H1 (cell line): ENCODE measurements at regions not wholly inside any gene's neighbourhood (a gene's known extent, or its start where the extent isn't known, plus 50 kb on each side); places are given as distances from the start of the nearest gene placed in this dataset.

Source experiments
- CTCF ChIA-PET: fragments of 300-600 bp; sonication (Branson Sonifier 250); formaldehyde crosslinking; loops from one replicate; lab custom pipeline; 2021; ENCODE audit not compliant: partially characterized antibody; lab: Charles Lee
- POLR2A ChIA-PET: fragments of 300-600 bp; sonication (Branson Sonifier 250); formaldehyde crosslinking; loops from one replicate; lab custom pipeline; 2021; ENCODE audit warnings: inconsistent platforms; ENCODE audit not compliant: partially characterized antibody; lab: Charles Lee
- DNase-seq, 2 experiments: peaks; one replicate each; pipeline versions ENCODE4 v3.0.0 to v3.0.0-alpha.2; 2010 to 2022; ENCODE audit warnings: low spot score in 2 of 2, low read depth in 1 of 2, mixed read lengths in 1 of 2
- FAIRE-seq: peaks from 2 replicates; lab custom pipeline; 2011; peaks lifted over from hg19 to GRCh38; lab: Jason Lieb, UNC
- H2AFZ ChIP-seq: 2 replicates; pipeline ENCODE4 v1.8.1; 2012; ENCODE audit warnings: low read length, inconsistent platforms
- H2AK5ac ChIP-seq: 2 replicates; pipeline ENCODE4 v1.6.1; 2013; ENCODE audit warnings: low read depth, low read length
- H2BK120ac ChIP-seq: replicated peaks from 2 replicates; pipeline ENCODE3; 2013; ENCODE audit warnings: low read depth, low read length, inconsistent platforms
- H2BK12ac ChIP-seq: 2 replicates; pipeline ENCODE4 v1.6.1; 2013; ENCODE audit warnings: low read depth, low read length
- H2BK15ac ChIP-seq: 2 replicates; pipeline ENCODE4 v1.6.1; 2013; ENCODE audit warnings: low read length
- H2BK20ac ChIP-seq: 2 replicates; pipeline ENCODE4 v1.6.1; 2013; ENCODE audit warnings: low read length
- H2BK5ac ChIP-seq: 2 replicates; pipeline ENCODE4 v1.6.1; 2013; ENCODE audit warnings: low read depth, low read length
- H3K14ac ChIP-seq: 2 replicates; pipeline ENCODE4 v1.6.1; 2013; ENCODE audit warnings: inconsistent platforms; ENCODE audit not compliant: insufficient read length
- H3K18ac ChIP-seq: 2 replicates; pipeline ENCODE4 v1.6.1; 2013; ENCODE audit warnings: low read length; ENCODE audit errors: extremely low read depth
- H3K23ac ChIP-seq: 2 replicates; pipeline ENCODE4 v1.6.1; 2013; ENCODE audit warnings: inconsistent platforms; ENCODE audit not compliant: insufficient read length
- H3K23me2 ChIP-seq: 2 replicates; pipeline ENCODE4 v1.6.1; 2013; ENCODE audit warnings: low read depth, low read length
- H3K27ac ChIP-seq: 2 replicates; pipeline ENCODE4 v1.6.1; 2011; ENCODE audit warnings: low read depth, low read length, inconsistent platforms
- H3K27me3 ChIP-seq, 4 experiments: replicated peaks in 1 of 4; 1 replicate in 1 of 4; 2 replicates in 3 of 4; pipeline versions ENCODE4 v1.6.1 to v1.8.1; 2011 to 2013; ENCODE audit warnings: low read length in 3 of 4, mild to moderate bottlenecking in 3 of 4, inconsistent platforms in 2 of 4, mixed read lengths in 2 of 4, moderate library complexity in 1 of 4; ENCODE audit not compliant: control insufficient read depth in 3 of 4, insufficient read depth in 3 of 4; ENCODE audit errors: extremely low read depth in 1 of 4
- H3K36me3 ChIP-seq, 4 experiments: 2 replicates each; pipeline versions ENCODE4 v1.6.1 to v1.8.1; 2011 to 2013; ENCODE audit warnings: mild to moderate bottlenecking in 4 of 4, low read length in 3 of 4, moderate library complexity in 2 of 4, control low read depth in 1 of 4, inconsistent platforms in 1 of 4; ENCODE audit not compliant: insufficient read depth in 4 of 4, control insufficient read depth in 2 of 4
- H3K4ac ChIP-seq: replicated peaks from 2 replicates; pipeline ENCODE3; 2013; ENCODE audit warnings: low read length, low read depth, mixed read lengths, inconsistent platforms; ENCODE audit not compliant: insufficient read length
- H3K4me1 ChIP-seq, 4 experiments: replicated peaks in 1 of 4; 1 replicate in 1 of 4; 2 replicates in 3 of 4; pipeline versions ENCODE4 v1.6.1 to v1.8.1; 2011 to 2013; ENCODE audit warnings: low read length in 3 of 4, inconsistent platforms in 2 of 4, mixed read lengths in 1 of 4; ENCODE audit not compliant: insufficient read depth in 4 of 4, control insufficient read depth in 3 of 4
- H3K4me2 ChIP-seq, 2 experiments: 2 replicates each; pipeline versions ENCODE4 v1.6.1 to v1.8.1; 2011 to 2013; ENCODE audit warnings: low read depth in 2 of 2, low read length in 2 of 2, control low read depth in 1 of 2, inconsistent platforms in 1 of 2, mild to moderate bottlenecking in 1 of 2; ENCODE audit not compliant: insufficient read depth in 1 of 2
- H3K4me3 ChIP-seq, 4 experiments: fragments of 200-600, 300-600 bp in 1 of 4; sonication (generic), shearing (Covaris generic), sonication (Bioruptor Twin) in 1 of 4; 2 replicates each; pipeline versions ENCODE4 v1.5.1 to v1.8.1; 2011 to 2016; ENCODE audit warnings: low read length in 4 of 4, low read depth in 3 of 4, control low read depth in 2 of 4, inconsistent platforms in 2 of 4, mild to moderate bottlenecking in 2 of 4, mixed read lengths in 1 of 4, moderate library complexity in 1 of 4; ENCODE audit not compliant: insufficient read depth in 2 of 4; ENCODE audit errors: extremely low read depth in 1 of 4
- H3K56ac ChIP-seq: replicated peaks from 2 replicates; pipeline ENCODE3; 2013; ENCODE audit warnings: low read depth, mild to moderate bottlenecking, mixed read lengths, low read length, inconsistent platforms; ENCODE audit not compliant: insufficient read length
- H3K79me1 ChIP-seq: 2 replicates; pipeline ENCODE4 v1.6.1; 2013; ENCODE audit warnings: low read depth, low read length, control low read depth
- H3K79me2 ChIP-seq, 2 experiments: 2 replicates each; pipeline versions ENCODE4 v1.6.1 to v1.8.1; 2012 to 2013; ENCODE audit warnings: low read length in 2 of 2, mild to moderate bottlenecking in 2 of 2, inconsistent platforms in 1 of 2; ENCODE audit not compliant: insufficient read depth in 2 of 2, control insufficient read depth in 1 of 2
- H3K9ac ChIP-seq, 4 experiments: replicated peaks in 1 of 4; 1 replicate in 1 of 4; 2 replicates in 3 of 4; pipeline versions ENCODE4 v1.6.1 to v1.8.1; 2011 to 2013; ENCODE audit warnings: low read depth in 3 of 4, low read length in 3 of 4, control low read depth in 2 of 4, mild to moderate bottlenecking in 2 of 4, moderate library complexity in 2 of 4, inconsistent platforms in 1 of 4; ENCODE audit errors: extremely low read depth in 1 of 4
- H3K9me3 ChIP-seq, 2 experiments: 2 replicates each; pipeline versions ENCODE4 v1.6.1 to v1.8.1; 2012 to 2013; ENCODE audit warnings: mild to moderate bottlenecking in 2 of 2, moderate library complexity in 2 of 2, control low read depth in 1 of 2, inconsistent platforms in 1 of 2, low read depth in 1 of 2, low read length in 1 of 2, mixed read lengths in 1 of 2; ENCODE audit not compliant: insufficient read depth in 2 of 2
- H4K20me1 ChIP-seq, 2 experiments: replicated peaks in 1 of 2; 2 replicates each; pipeline versions ENCODE3 to v1.8.1; 2011 to 2013; ENCODE audit warnings: inconsistent platforms in 2 of 2, low read length in 2 of 2, mild to moderate bottlenecking in 1 of 2; ENCODE audit not compliant: insufficient read depth in 2 of 2, control insufficient read depth in 1 of 2
- H4K5ac ChIP-seq: 2 replicates; pipeline ENCODE4 v1.6.1; 2013; ENCODE audit warnings: low read length, low read depth, mixed read lengths, inconsistent platforms; ENCODE audit not compliant: insufficient read length
- H4K8ac ChIP-seq: 2 replicates; pipeline ENCODE4 v1.8.0; 2013; ENCODE audit warnings: mild to moderate bottlenecking, moderate library complexity, low read length, inconsistent platforms; ENCODE audit not compliant: insufficient read depth; ENCODE audit errors: extremely low read depth
- H4K91ac ChIP-seq: replicated peaks from 2 replicates; pipeline ENCODE3; 2013; ENCODE audit warnings: low read length, mixed read lengths, inconsistent platforms; ENCODE audit not compliant: insufficient read length
- ATF3 ChIP-seq: IDR thresholded peaks from 2 replicates; pipeline ENCODE4 v1.6.1; 2011; ENCODE audit warnings: low read depth, mild to moderate bottlenecking, low read length; ENCODE audit not compliant: insufficient read depth
- BACH1 ChIP-seq: IDR thresholded peaks from 2 replicates; pipeline ENCODE4 v1.6.1; 2012; ENCODE audit warnings: low read length, improper control_type of control experiment
- BCL11A ChIP-seq, 2 experiments: IDR thresholded peaks; one replicate each; pipeline ENCODE4 v1.6.1; 2011; ENCODE audit warnings: low read depth in 2 of 2, low read length in 2 of 2, mild to moderate bottlenecking in 2 of 2
- CBX5 ChIP-seq: fragments of 300-800, 300-1000 bp; sonication (generic); IDR thresholded peaks from 2 replicates; pipeline ENCODE4 v1.7.1; 2016; ENCODE audit warnings: antibody characterized with exemption, low read length, low read depth
- EP300 ChIP-seq, 2 experiments: IDR thresholded peaks; 1 replicate in 1 of 2; 2 replicates in 1 of 2; pipeline ENCODE4 v1.6.1; 2011 to 2012; ENCODE audit warnings: low read depth in 2 of 2, low read length in 2 of 2, mild to moderate bottlenecking in 2 of 2, borderline replicate concordance in 1 of 2, inconsistent platforms in 1 of 2, moderate library complexity in 1 of 2
- JUN ChIP-seq: IDR thresholded peaks from 2 replicates; pipeline ENCODE4 v1.6.1; 2011; ENCODE audit warnings: low read depth, mild to moderate bottlenecking, improper control_type of control experiment, low read length
- NANOG ChIP-seq: IDR thresholded peaks from 2 replicates; pipeline ENCODE4 v1.6.1; 2011; ENCODE audit warnings: low read length, low read depth, mild to moderate bottlenecking, inconsistent platforms; ENCODE audit not compliant: insufficient read depth, poor library complexity, severe bottlenecking
- RAD21 ChIP-seq, 2 experiments: IDR thresholded peaks in 1 of 2; conservative IDR thresholded peaks in 1 of 2; 2 replicates each; pipeline ENCODE4 v1.6.1; 2011; ENCODE audit warnings: low read depth in 2 of 2, low read length in 2 of 2, improper control_type of control experiment in 1 of 2, inconsistent platforms in 1 of 2, mild to moderate bottlenecking in 1 of 2, moderate library complexity in 1 of 2
- RBBP5 ChIP-seq: IDR thresholded peaks from 2 replicates; pipeline ENCODE4 v1.7.1; 2012; ENCODE audit warnings: low read depth, mild to moderate bottlenecking, inconsistent platforms, low read length, moderate library complexity, borderline replicate concordance
- RXRA ChIP-seq: IDR thresholded peaks from 2 replicates; pipeline ENCODE4 v1.6.1; 2011; ENCODE audit warnings: low read depth, mild to moderate bottlenecking, low read length, moderate library complexity; ENCODE audit not compliant: insufficient read depth
- SIRT6 ChIP-seq: IDR thresholded peaks from one replicate; pipeline ENCODE4 v1.7.1; 2012; ENCODE audit warnings: low read length, inconsistent platforms
- TAF1 ChIP-seq: IDR thresholded peaks from 2 replicates; pipeline ENCODE4 v1.6.1; 2011; ENCODE audit warnings: mild to moderate bottlenecking, low read depth, low read length
- TAF7 ChIP-seq: optimal IDR thresholded peaks from 2 replicates; pipeline ENCODE3; 2011; ENCODE audit warnings: low read depth, mild to moderate bottlenecking, inconsistent platforms, low read length, moderate library complexity, borderline replicate concordance
- TCF12 ChIP-seq: IDR thresholded peaks from 2 replicates; pipeline ENCODE4 v1.6.1; 2011; ENCODE audit warnings: low read depth, mild to moderate bottlenecking, low read length
- WGBS, 2 experiments: shearing (Covaris generic) in 1 of 2; methylation state at CpG; one replicate each; pipeline versions ENCODE4 v1.1.6 to v1.1.7; 2013 to 2015; ENCODE audit warnings: low lambda C conversion rate in 2 of 2, mixed read lengths in 2 of 2, inconsistent platforms in 1 of 2, low coverage in 1 of 2, missing lambda C conversion rate in 1 of 2; ENCODE audit not compliant: insufficient replicate concordance in 2 of 2, insufficient coverage in 1 of 2, insufficient read length in 1 of 2; ENCODE audit errors: extremely low coverage in 1 of 2, missing lambda C conversion rate in 1 of 2; 5-methylcytosine and 5-hydroxymethylcytosine counted together

GRCh38 chr7:84263106-84263505, 68.5 kb upstream of the SEMA3A start:
- no peaks in the 10 kb centered on the region for H3K36me3 ChIP-seq
- H3K23me2 ChIP-seq = no peaks in the 10 kb centered on the region
- H3K9me3 ChIP-seq = no peaks in the 10 kb centered on the region
- H2AFZ ChIP-seq = no peak overlapping the region
- DNase-seq (no peak), FAIRE-seq (no peak)
- POLR2A ChIA-PET = no interaction called here
- no peak overlapping the region for H2BK15ac ChIP-seq
- no peak overlapping the region for H2BK12ac ChIP-seq
- WGBS, 2 experiments = 95% methylated on average over 2 of the region's 2 CpGs; no CpG with 5 or more reads in 1 of the 2 experiments
- H3K4ac ChIP-seq = no peak overlapping the region
- no peak overlapping the region for H2AK5ac ChIP-seq
- no peaks in the 10 kb centered on the region for H4K20me1 ChIP-seq
- no peaks in the 10 kb centered on the region for H3K79me2 ChIP-seq
- H3K27me3 ChIP-seq = no peaks in the 10 kb centered on the region
- CTCF ChIA-PET = interaction anchor here (1.0 kb wide), 1 partner anchor 13 kb away, joined by 3 read pairs; no protein-coding TSS in a partner anchor
- no peak overlapping the region for H2BK120ac ChIP-seq
- no peak overlapping the region for H4K5ac ChIP-seq
- H3K4me3 ChIP-seq = no peak overlapping the region
- no peak overlapping the region for H3K18ac ChIP-seq
- H2BK5ac ChIP-seq = no peak overlapping the region
- H3K79me1 ChIP-seq = no peaks in the 10 kb centered on the region
- H3K14ac ChIP-seq = no peak overlapping the region
- H3K4me2 ChIP-seq = no peak overlapping the region
- no peak overlapping the region for H4K8ac ChIP-seq
- no peak overlapping the region for H2BK20ac ChIP-seq
- H3K27ac ChIP-seq = no peak overlapping the region
- no peak overlapping the region for H3K9ac ChIP-seq
- no peak overlapping the region for H4K91ac ChIP-seq
- H3K4me1 ChIP-seq = no peaks in the 10 kb centered on the region
- H3K56ac ChIP-seq = no peak overlapping the region
- no peak overlapping the region for H3K23ac ChIP-seq
- TF ChIP-seq ATF3 = no peak
- TF ChIP-seq SIRT6 = no peak
- no peak for TF ChIP-seq CBX5
- TF ChIP-seq RBBP5 = no peak
- no peak for TF ChIP-seq BACH1
- no peak for TF ChIP-seq RAD21 (IDR thresholded peaks at IDR 0.05 in 1 of 2, conservative IDR thresholded peaks at IDR 0.05 in 1 of 2; ENCODE audit: low read depth in 2 of 2, low read length in 2 of 2)
- no peak for TF ChIP-seq TCF12
- TF ChIP-seq RXRA = no peak
- TF ChIP-seq TAF1 = no peak
- TF ChIP-seq TAF7 = no peak
- TF ChIP-seq BCL11A (IDR thresholded peaks at IDR 0.05; ENCODE audit: low read depth in 2 of 2, low read length in 2 of 2) = no peak
- TF ChIP-seq NANOG = no peak
- no peak for TF ChIP-seq JUN
- no peak for TF ChIP-seq EP300 (IDR thresholded peaks at IDR 0.05; ENCODE audit: borderline replicate concordance in 1 of 2, low read depth in 2 of 2, low read length in 2 of 2)
